VCaP (cell line): ENCODE measurements at regions not wholly inside any gene's neighbourhood (a gene's known extent, or its start where the extent isn't known, plus 50 kb on each side); places are given as distances from the start of the nearest gene placed in this dataset.
A peak's percentile ranks its signal among the peaks of the same experiment; 100 is the strongest.

Source experiments
- H3K27ac ChIP-seq: fragments of 450-650 bp; 2 replicates; pipeline ENCODE4 v1.5.1; 2017
- CTCF ChIP-seq: fragments of 450-650 bp; conservative IDR thresholded peaks from 2 replicates; pipeline ENCODE4 v1.5.1; 2017; ENCODE audit warnings: mild to moderate bottlenecking, moderate library complexity

DNA sequence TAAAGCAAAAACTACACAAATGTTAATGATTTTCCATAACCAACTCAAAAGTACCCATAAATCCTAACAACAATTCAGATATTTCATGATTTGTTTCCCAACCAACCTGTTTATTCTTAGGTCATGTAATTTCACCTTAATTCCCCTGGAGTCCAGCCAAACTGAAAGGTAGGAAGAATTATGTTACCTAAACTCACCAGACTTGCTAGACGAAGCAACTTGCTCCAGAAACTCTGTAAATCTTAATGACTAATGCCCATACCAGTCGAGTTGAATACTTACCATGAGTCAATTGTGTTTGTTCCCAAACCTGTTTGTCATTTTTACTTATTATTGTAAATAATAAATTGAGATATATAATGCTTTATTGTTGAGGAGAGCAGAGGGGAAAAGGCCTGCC lies 1030.0 kb downstream of the TBL1XR1 start:
- H3K27ac ChIP-seq, result peak overlapping the region; percentile 50
- TF ChIP-seq CTCF, result no peak

GRCh38 chr3:176160997-176161396 lies 1036.3 kb downstream of the TBL1XR1 start:
- no peak for TF ChIP-seq CTCF
- H3K27ac ChIP-seq, result no peak overlapping the region

GRCh38 chr3:176159796-176160195 lies 1037.5 kb downstream of the TBL1XR1 start:
- H3K27ac ChIP-seq, result no peak overlapping the region
- no peak for TF ChIP-seq CTCF

- no peak for TF ChIP-seq CTCF
- no peak overlapping the region for H3K27ac ChIP-seq
Observed at GRCh38 chr3:176155012-176155411, 1042.3 kb downstream of the TBL1XR1 start.

DNA sequence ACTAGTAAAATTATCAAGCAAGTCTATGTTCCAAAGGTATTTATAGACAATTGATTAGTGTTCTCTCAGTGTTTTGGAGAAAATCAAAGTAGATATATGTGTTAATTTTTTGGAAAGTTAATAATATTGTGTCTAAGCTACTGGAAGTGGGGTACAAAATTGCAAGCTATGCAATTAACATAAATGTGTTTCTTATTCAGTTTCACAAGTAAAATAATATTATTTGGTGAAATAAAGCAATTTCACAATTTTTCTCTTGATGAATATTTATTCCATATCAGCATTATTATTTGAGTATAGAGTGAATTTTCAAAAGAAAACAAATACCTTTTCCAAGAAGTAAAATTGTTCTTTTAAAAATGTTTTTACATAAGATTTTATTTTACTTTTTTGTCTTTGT lies 1047.7 kb downstream of the TBL1XR1 start:
- TF ChIP-seq CTCF, result no peak
- no peak overlapping the region for H3K27ac ChIP-seq

- TF ChIP-seq CTCF, result no peak
- peak overlapping the region; percentile 87 for H3K27ac ChIP-seq
Observed at GRCh38 chr3:176147251-176147650, 1050.0 kb downstream of the TBL1XR1 start.

DNA sequence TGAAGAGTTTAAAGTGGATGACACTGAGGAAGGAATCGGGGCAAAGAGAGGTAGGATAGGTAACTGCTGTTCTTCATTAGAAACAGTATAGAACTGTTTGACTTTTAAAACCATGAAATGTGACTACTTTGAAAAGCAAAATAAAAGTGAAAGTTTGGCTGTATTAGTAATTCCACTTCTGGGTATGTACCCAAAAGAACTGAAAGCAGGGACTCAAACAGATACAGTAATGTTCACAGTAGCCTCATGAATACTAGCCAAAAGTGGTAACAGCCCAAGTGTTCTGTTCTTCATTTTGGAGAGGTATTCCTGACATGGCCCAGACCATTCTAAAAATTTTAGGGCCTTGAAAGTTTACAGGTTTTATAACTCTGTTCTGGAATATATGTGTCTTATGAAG lies 1055.4 kb downstream of the TBL1XR1 start:
- TF ChIP-seq CTCF, result no peak
- no peak overlapping the region for H3K27ac ChIP-seq

- H3K27ac ChIP-seq, result no peak overlapping the region
- no peak for TF ChIP-seq CTCF
Observed at GRCh38 chr3:176120507-176120906, 1076.8 kb downstream of the TBL1XR1 start.
